K562 (cell line): ENCODE measurements at regions not wholly inside any gene's neighbourhood (a gene's known extent, or its start where the extent isn't known, plus 50 kb on each side); places are given as distances from the start of the nearest gene placed in this dataset.

Experiments
- FUS ChIP-seq: fragments of 200-400 bp; formaldehyde crosslinking; optimal IDR thresholded peaks from 2 replicates; pipeline ENCODE3; 2017; ENCODE audit warnings: low read depth, low read length
- POLR2A ChIP-seq: fragments of 450-650 bp; conservative IDR thresholded peaks from 2 replicates; pipeline ENCODE4 v1.6.1; 2016
- STAT6 ChIP-seq: sonication (generic); formaldehyde crosslinking; IDR thresholded peaks from 2 replicates; pipeline ENCODE4 v1.8.1; 2023; ENCODE audit warnings: mild to moderate bottlenecking, missing genetic modification reagents
- TAF7 ChIP-seq: fragments of 450-650 bp; IDR thresholded peaks from 2 replicates; pipeline ENCODE4 v1.6.1; 2016; ENCODE audit warnings: missing genetic modification characterization, missing compliant biosample characterization
- ZBTB49 ChIP-seq: sonication (generic); formaldehyde crosslinking; IDR thresholded peaks from 2 replicates; pipeline ENCODE4 v1.8.0; 2022; ENCODE audit warnings: missing genetic modification reagents, mild to moderate bottlenecking, borderline replicate concordance
- ZNF23 ChIP-seq: fragments of 250-450 bp; sonication (Bioruptor Pico); IDR thresholded peaks from 2 replicates; pipeline ENCODE4 v1.4.0; 2020; ENCODE audit warnings: mild to moderate bottlenecking
- TF ChIP-seq, protein P1 (sequence below), 2 experiments: IDR thresholded peaks; 2 replicates each; pipeline ENCODE4 v1.6.1; 2012; ENCODE audit warnings: improper control_type of control experiment in 2 of 2, low read depth in 2 of 2, low read length in 2 of 2, borderline replicate concordance in 1 of 2

GRCh38 chrX:3195845-3196244 is 150.6 kb downstream of the MXRA5 start:
- TF ChIP-seq ZNF23 (CRISPR knock-in tag): no peak
- no peak for TF ChIP-seq FUS
- TF ChIP-seq POLR2A: no peak
- no peak for TF ChIP-seq STAT6
- TF ChIP-seq TAF7 (tag): no peak
- TF ChIP-seq, protein P1, sequence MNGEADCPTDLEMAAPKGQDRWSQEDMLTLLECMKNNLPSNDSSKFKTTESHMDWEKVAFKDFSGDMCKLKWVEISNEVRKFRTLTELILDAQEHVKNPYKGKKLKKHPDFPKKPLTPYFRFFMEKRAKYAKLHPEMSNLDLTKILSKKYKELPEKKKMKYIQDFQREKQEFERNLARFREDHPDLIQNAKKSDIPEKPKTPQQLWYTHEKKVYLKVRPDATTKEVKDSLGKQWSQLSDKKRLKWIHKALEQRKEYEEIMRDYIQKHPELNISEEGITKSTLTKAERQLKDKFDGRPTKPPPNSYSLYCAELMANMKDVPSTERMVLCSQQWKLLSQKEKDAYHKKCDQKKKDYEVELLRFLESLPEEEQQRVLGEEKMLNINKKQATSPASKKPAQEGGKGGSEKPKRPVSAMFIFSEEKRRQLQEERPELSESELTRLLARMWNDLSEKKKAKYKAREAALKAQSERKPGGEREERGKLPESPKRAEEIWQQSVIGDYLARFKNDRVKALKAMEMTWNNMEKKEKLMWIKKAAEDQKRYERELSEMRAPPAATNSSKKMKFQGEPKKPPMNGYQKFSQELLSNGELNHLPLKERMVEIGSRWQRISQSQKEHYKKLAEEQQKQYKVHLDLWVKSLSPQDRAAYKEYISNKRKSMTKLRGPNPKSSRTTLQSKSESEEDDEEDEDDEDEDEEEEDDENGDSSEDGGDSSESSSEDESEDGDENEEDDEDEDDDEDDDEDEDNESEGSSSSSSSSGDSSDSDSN (IDR thresholded peaks at IDR 0.05; ENCODE audit: borderline replicate concordance in 1 of 2, low read depth in 2 of 2, low read length in 2 of 2): no peak
- TF ChIP-seq ZBTB49: no peak
